Mononuclear cell (primary cell): ENCODE measurements at regions not wholly inside any gene's neighbourhood (a gene's known extent, or its start where the extent isn't known, plus 50 kb on each side); places are given as distances from the start of the nearest gene placed in this dataset.
"Not testable (repeated sequence)": the region's sequence is repeated elsewhere in the genome, so short reads cannot be mapped to it uniquely, and the experiment has no call there.

Experiments used
- H3K27me3 ChIP-seq: 2 replicates; pipeline ENCODE4 v1.6.0; 2011; ENCODE audit warnings: low read length, control low read depth; ENCODE audit not compliant: insufficient read depth
- H3K4me1 ChIP-seq: 2 replicates; pipeline ENCODE4 v1.5.1; 2011; ENCODE audit warnings: mild to moderate bottlenecking, low read length, control low read depth; ENCODE audit not compliant: insufficient read depth
- H3K4me3 ChIP-seq: 2 replicates; pipeline ENCODE4 v1.5.1; 2011; ENCODE audit warnings: mild to moderate bottlenecking, low read length, moderate library complexity
- H3K9me3 ChIP-seq: 2 replicates; pipeline ENCODE4 v1.5.1; 2011; ENCODE audit warnings: low read depth, mild to moderate bottlenecking, control low read depth, low read length

- H3K4me3 ChIP-seq, H3K9me3 ChIP-seq, H3K4me1 ChIP-seq, H3K27me3 ChIP-seq: not testable (repeated sequence)
Measured at GRCh38 chr18:38153116-38153515, 587.5 kb upstream of the CELF4 start.

GRCh38 chr18:38116716-38117115, 551.1 kb upstream of the CELF4 start:
- Histone ChIP-seq H3K9me3 (no peaks in the 10 kb centered on the region), H3K27me3 (no peaks in the 10 kb centered on the region), H3K4me1 (no peaks in the 10 kb centered on the region), H3K4me3 (no peak overlapping the region)

- no peaks in the 10 kb centered on the region for H3K4me1 ChIP-seq
- no peaks in the 10 kb centered on the region for H3K27me3 ChIP-seq
- H3K4me3 ChIP-seq = no peak overlapping the region
- no peaks in the 10 kb centered on the region for H3K9me3 ChIP-seq
Measured at GRCh38 chr18:38115201-38115600, 549.6 kb upstream of the CELF4 start.

- Histone ChIP-seq H3K4me1 (no peaks in the 10 kb centered on the region), H3K9me3 (no peaks in the 10 kb centered on the region), H3K27me3 (no peaks in the 10 kb centered on the region)
Measured at GRCh38 chr18:38087538-38087937, 521.9 kb upstream of the CELF4 start.

GRCh38 chr18:38081516-38081915, 515.9 kb upstream of the CELF4 start:
- H3K27me3 ChIP-seq = no peaks in the 10 kb centered on the region
- H3K4me1 ChIP-seq = no peaks in the 10 kb centered on the region
- H3K4me3 ChIP-seq = no peak overlapping the region
- no peaks in the 10 kb centered on the region for H3K9me3 ChIP-seq

More at GRCh38 chr18:38087538-38087937, 521.9 kb upstream of the CELF4 start:
- H3K4me3 ChIP-seq = no peak overlapping the region

GRCh38 chr18:38077229-38077628, 511.6 kb upstream of the CELF4 start:
- Histone ChIP-seq H3K27me3 (no peaks in the 10 kb centered on the region), H3K9me3 (no peaks in the 10 kb centered on the region), H3K4me3 (no peak overlapping the region), H3K4me1 (no peaks in the 10 kb centered on the region)

GRCh38 chr18:38076346-38077070, 510.9 kb upstream of the CELF4 start:
- Histone ChIP-seq H3K9me3 (no peaks in the 10 kb centered on the region), H3K4me3 (no peak overlapping the region), H3K27me3 (no peaks in the 10 kb centered on the region), H3K4me1 (no peaks in the 10 kb centered on the region)

- Histone ChIP-seq H3K27me3 (no peaks in the 10 kb centered on the region), H3K4me1 (no peaks in the 10 kb centered on the region), H3K9me3 (no peaks in the 10 kb centered on the region), H3K4me3 (no peak overlapping the region)
Measured at GRCh38 chr18:38074298-38074876, 508.8 kb upstream of the CELF4 start.

GRCh38 chr18:38067821-38068220, 502.2 kb upstream of the CELF4 start:
- Histone ChIP-seq H3K4me3 (no peak overlapping the region), H3K9me3 (no peaks in the 10 kb centered on the region), H3K4me1 (no peaks in the 10 kb centered on the region), H3K27me3 (no peaks in the 10 kb centered on the region)

- no peaks in the 10 kb centered on the region for H3K9me3 ChIP-seq
- H3K4me1 ChIP-seq = no peaks in the 10 kb centered on the region
- H3K27me3 ChIP-seq = no peaks in the 10 kb centered on the region
- no peak overlapping the region for H3K4me3 ChIP-seq
Measured at GRCh38 chr18:38067086-38067485, 501.5 kb upstream of the CELF4 start.

- H3K27me3 ChIP-seq = no peaks in the 10 kb centered on the region
- H3K4me3 ChIP-seq = no peak overlapping the region
- no peaks in the 10 kb centered on the region for H3K4me1 ChIP-seq
- H3K9me3 ChIP-seq = no peaks in the 10 kb centered on the region
Measured at GRCh38 chr18:38052879-38053590, 487.4 kb upstream of the CELF4 start.

- Histone ChIP-seq H3K4me3 (no peak overlapping the region), H3K27me3 (no peaks in the 10 kb centered on the region), H3K4me1 (no peaks in the 10 kb centered on the region), H3K9me3 (no peaks in the 10 kb centered on the region)
Measured at GRCh38 chr18:38047820-38048219, 482.2 kb upstream of the CELF4 start.

GRCh38 chr18:38046651-38047050, 481.1 kb upstream of the CELF4 start:
- Histone ChIP-seq H3K4me3 (no peak overlapping the region), H3K4me1 (no peaks in the 10 kb centered on the region), H3K27me3 (no peaks in the 10 kb centered on the region), H3K9me3 (no peaks in the 10 kb centered on the region)

- Histone ChIP-seq H3K9me3 (no peaks in the 10 kb centered on the region), H3K4me3 (no peak overlapping the region), H3K27me3 (no peaks in the 10 kb centered on the region), H3K4me1 (no peaks in the 10 kb centered on the region)
Measured at GRCh38 chr18:38045845-38046244, 480.2 kb upstream of the CELF4 start.

- Histone ChIP-seq H3K4me1 (no peaks in the 10 kb centered on the region), H3K4me3 (no peak overlapping the region), H3K9me3 (no peaks in the 10 kb centered on the region), H3K27me3 (no peaks in the 10 kb centered on the region)
Measured at GRCh38 chr18:38042211-38042890, 476.8 kb upstream of the CELF4 start.
